ENCODE measurements at regions not wholly inside any gene's neighbourhood (a gene's known extent, or its start where the extent isn't known, plus 50 kb on each side); places are given as distances from the start of the nearest gene placed in this dataset.

DNA sequence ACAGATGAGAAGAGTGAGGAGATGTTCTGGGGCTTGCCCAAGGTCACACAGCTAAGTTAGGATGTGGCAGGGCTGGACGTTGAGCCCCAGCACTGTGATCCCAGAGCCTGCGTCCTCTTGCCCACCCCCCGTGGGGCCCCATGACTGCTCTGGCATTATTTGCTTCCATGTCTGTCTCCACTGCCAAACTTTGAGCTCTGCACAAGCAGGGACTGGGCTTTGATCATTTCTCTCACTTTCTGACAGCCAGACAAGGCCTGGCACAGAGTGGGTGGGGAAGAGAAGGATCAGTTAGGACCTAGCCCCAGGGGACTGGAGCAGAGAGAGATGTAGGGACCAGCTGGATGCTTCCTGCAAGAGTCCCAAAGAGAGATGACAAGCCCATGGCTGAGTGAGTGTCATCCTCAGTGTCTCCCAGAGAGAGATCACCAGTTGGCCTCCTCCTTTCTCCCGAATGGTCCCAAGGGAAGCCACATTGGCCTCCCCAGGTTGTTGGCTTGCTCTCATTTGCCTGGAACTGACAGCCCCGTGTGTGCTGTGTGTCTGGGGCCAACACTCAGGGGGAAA lies 126.7 kb upstream of the PWP1 start:
- no peak for DNase-seq

GRCh38 chr12:107560165-107560898 lies 125.3 kb upstream of the PWP1 start:
- DNase-seq = no peak

DNA sequence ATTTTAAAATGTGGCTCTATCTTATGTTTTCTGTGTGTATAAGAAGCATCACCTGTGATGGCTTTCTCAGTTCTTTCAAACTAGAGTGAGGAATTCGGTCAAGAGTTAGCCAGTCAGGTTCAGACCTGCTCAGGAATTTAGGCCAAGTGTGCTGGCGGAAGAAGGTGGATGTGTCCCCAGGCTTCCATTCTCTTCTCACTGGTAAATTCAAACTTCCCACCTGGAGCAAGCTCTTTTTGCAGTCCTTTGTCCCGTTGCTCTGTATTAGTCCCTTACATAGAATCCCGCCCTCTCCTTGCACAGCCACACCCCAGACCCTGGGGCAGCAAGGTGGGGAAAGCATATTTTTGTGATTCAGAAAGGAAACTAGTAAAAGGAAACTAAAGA lies 124.7 kb upstream of the PWP1 start:
- no peak for DNase-seq

DNA sequence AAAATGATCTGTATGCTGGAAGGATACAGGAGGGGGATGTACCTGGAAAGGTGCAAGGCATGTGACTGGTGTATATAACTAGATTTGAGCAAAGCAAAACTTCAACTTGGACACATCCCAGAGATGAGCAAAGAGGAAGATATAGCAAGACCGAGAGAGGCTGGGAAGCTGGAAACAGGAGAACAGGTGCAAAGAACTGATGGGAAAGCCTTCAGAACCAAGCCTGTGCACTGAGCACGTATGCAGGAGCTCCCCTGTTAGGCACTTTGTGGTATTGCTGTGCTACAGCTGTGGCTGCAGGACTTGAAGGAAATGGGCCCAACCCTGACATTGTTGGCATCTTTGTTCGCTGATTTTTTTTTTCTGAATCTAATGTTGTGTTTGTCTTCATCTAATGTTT lies 120.7 kb upstream of the PWP1 start:
- no peak for DNase-seq

DNA sequence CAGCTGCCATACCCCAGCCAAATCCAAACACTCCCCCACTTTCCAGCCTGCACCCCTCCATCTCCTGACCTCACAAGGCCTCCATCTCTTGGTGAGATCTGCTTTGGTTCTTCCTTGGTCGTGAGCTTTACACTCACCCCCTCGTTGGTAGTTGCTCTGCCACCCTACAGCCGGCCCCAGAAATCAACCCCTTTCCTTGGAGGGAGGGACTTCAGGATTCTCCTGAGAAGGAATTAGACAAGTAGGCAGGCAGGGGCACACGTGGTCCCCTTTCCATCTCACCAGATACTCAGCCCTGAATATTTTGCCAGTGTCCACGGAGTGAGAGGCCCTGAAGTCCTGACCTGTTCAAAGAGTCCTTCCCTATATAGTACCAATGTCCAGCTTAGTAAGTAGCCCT lies 120.0 kb upstream of the PWP1 start:
- DNase-seq = no peak

DNA sequence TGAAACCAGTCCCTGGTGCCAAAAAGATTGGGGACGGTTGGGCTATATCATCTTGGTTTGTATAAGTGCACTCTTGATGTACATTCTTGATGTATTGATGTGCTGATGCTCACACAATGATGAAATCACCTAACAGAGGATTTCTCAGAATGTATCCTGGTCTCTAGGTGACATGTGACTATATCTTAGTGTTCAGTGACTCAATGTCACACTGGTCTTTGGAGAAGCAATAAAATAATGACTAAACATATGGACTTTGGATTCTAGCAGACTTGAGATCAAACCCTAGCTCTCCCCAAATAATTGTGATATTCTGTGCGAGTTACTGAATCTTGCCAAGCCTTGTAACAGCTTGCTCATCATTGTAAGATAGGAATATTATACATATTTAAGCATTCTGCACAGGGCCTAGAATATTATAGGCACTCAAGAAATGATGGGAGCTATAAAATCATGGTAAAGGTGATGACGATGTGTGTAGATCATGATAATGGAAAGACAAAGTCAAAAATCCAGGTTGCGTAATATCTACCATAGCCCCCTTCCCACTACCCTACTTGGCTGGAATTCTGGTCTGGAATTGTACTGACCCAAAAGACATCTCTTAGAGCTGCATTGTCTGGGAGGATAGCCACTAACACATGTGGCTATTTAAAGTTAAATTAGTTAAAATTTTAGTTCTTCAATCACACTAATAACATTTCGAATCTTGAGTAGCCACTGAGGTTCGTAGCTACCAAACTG lies 117.6 kb upstream of the PWP1 start:
- no peak for DNase-seq

DNA sequence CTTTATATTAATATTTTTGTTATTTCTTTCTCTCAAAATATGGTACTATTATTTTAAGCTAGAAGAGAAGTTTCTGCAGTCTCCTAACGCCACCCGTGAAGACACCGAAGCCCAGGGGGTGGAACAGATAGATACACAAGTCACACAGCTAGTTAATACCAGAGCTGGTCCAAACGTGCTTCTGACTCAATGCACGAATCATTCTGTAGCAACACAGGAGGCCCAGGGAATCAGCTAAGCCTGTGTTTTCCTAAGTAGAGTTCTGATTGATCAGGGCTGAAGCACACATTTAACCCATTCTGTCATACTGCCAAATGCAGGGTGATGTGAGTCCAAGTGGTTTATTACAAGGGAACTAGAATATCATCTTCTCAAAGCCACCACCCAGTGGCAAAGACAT lies 116.9 kb upstream of the PWP1 start:
- DNase-seq = no peak

DNA sequence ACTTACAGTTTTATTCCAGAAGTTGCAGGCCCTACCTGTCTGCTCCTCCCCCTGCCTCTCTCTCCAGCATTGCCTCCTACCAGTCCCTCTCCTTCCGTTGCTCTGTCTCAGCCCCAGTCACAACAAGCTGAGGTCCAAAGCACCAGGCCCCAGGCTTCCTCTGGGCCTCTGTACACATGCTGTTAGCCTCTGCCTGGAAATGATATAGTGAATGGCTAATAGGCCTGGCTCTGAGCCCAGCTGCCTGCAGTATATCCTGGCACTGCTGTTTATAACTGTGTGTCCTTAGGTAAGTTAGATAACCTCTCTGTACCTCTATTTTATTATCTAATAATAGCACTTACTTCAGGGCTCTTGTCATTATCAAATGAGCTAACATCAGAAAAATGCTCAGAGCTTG lies 114.9 kb upstream of the PWP1 start:
- no peak for DNase-seq

- DNase-seq = no peak
Observed at GRCh38 chr12:107571492-107571891, 114.1 kb upstream of the PWP1 start.

DNA sequence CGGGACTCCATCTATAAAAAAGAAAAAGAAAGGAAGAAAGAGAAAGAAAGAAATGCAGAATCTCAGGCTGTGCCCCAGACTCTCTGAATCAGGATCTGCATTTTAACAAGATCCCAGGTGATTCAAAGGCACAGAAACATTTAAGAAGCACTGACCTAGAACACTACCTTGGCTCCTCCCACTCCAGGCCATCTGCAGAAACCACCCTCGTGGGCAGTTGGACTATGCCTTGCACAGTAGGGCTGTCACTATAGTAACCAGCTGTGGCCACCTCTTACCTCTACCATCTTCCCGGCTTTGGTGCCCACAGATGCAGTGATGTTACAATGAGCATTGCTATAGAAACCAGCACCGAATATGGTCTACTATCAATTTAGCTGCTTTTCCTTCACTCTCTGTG lies 110.9 kb upstream of the PWP1 start:
- no peak for DNase-seq

DNA sequence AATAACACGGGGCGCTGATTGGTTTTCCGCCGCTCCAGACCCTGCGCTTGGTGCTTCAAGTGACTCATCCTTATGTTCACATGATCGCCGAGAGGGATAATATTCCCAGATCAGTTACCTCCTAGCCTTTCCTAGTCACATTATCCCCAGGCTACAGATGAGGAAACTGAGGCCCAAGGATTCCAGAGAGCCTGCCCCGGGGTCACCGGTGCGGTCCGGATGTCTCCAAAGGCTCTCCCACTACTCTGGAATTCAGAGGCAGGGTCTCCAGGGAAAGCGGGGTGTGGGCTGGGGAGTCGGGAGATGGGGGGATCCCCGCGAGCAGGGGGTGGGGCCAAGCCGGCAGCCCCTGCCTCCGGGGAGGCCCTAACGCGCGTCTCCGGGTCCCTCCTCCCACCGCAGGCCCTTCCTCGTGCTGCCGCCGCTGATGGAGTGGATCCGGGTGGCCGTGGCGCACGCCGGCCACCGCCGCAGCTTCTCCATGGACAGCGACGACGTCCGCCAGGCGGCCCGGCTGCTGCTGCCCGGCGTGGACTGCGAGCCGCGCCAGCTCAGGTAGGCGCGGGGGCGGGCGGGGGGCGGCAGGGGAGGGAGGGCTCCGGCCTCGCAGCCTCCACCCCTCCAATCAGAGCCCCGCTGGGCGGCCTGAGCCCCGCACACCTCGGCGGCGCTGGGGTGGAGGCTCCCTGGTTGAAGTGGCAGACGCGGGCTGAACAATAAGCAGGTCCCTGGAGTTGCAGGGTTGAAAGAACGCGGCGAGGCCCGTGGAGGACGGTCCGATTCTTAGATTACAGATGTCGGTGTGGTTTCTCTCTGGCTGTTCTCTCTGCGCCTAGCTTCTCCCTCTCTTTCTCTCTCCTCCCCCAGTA lies 104.6 kb upstream of the PWP1 start:
- no peak for DNase-seq

- no peak for DNase-seq
Observed at GRCh38 chr12:107581619-107582015, 104.0 kb upstream of the PWP1 start.

DNA sequence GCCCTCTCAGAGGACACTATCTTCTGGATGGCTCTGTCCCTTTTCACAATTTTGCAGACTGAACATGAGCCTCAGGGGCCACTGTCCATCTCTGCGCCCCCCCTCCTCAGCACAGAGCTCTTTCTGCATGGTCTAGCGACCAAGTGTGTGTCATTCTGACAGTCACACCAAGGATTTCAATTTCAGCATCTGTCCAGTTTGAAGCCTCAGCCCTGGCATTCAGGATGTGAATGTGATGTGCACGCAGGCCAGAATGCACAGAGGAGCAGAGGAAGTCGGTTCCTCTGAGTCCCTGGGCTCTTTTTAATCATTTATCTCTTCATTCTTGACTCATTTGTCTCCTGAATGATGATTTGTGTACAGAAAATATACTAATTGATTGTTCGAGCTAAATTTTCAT lies 102.0 kb upstream of the PWP1 start:
- no peak for DNase-seq

DNA sequence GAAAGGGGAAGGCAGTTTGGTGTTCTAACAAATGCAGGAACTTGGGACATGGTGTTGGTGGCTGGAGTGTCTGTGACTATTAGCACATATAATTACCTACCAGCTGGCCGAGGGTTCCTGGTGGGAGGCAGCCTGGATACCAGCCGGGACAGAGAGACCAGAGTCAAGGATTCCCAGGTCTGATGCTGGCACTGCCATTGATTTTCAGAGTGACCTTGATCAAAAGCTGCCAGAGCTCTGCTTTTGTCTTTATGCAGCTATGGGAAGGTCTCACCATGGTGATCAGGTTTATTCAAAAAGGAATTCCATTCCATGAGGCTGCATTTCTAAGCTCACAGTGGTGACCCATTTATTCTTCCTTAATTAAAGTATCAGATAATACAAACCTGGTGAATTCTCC lies 101.0 kb upstream of the PWP1 start:
- DNase-seq = no peak

DNA sequence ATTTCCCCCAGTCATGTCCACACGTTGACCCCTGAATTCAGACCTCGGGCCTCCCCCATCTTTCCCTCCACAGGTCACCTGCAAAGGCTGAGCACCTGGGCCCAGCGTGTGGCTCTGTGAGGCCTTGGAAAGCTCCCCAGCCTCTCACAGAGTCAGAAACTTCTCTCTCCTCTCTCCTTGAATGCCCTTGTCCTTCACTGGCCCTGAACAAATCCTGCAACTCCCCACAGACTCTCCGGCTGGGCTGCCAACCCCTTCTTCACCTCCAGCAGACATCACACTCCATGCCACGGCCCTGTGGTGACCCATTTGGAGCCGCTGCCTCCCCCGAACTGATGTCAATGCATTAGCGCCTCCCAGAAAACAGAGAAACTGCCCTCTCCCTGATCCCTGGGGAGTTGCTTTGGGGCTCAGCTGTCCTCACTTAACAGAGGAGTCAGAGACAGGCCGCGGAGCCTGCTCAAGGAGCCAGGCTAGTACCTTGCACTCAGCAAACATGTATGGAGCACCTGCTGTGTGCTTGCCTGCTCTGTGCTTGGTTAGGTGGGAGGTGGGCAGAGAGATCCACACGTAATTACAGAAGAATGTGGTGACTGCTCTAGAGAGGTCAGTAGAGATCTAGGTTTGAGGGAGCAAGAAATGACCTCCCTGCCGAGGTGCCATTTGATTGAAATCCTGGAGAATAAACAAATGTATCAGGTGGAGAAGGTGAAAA lies 99.2 kb upstream of the PWP1 start:
- no peak for DNase-seq

GRCh38 chr12:107590413-107590812 lies 95.2 kb upstream of the PWP1 start:
- no peak for DNase-seq

DNA sequence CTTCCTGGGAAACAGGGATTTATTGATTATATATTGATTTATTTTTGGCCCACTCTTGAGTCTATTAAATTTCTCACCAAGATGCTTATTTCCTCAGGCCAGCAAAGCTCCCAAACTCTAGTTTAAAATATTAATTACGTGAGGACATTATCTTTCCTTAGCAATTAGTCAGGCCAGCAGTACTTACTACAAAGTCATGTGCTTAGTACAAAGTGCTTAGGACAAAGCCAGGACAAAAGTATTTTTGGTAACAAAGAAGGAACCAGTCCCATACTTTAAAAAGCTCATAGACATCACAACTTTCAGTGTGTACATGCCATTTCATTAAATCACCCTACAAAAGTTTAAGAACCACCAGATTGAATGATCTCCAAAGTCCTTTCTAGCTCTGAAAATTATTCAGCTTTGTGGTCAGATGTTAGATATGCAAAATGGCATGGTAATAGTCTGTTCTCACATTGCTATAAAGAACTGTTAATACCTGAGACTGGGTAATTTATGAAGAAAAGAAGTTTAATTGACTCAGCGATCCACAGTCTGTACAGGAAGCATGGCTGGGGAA lies 94.7 kb upstream of the PWP1 start:
- no peak for DNase-seq

DNA sequence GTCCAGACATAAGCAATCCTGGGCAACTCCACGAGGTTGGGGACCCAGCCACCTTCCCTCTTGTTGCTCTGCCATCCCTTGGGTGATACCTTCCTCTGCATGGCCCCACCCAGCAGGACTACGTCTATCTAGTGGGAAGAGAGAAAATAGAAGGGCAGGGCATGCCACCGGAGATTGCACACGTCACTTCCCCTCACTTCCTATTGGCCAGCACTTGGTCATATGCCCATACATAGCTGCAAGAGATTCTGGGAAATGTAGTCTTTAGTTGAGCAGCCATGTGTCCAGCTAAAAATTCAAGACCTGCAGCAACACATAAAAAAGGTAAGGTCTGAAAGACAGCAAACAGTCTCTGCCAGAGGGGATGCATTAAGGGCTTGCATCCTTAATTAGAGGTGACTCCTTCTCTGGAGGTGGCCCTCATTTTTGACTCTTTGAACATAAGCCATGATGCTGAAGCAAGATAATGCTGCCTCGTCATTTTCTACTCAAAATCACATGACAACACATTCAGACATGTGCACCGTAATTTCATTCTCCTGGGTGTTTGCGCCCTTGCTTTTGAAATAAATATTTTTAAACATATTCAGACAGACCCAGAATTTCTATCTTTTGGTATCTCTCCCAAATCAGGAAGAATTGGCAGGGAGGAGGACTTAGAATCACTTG lies 91.8 kb upstream of the PWP1 start:
- no peak for DNase-seq

GRCh38 chr12:107594995-107595394 lies 90.6 kb upstream of the PWP1 start:
- no peak for DNase-seq

DNA sequence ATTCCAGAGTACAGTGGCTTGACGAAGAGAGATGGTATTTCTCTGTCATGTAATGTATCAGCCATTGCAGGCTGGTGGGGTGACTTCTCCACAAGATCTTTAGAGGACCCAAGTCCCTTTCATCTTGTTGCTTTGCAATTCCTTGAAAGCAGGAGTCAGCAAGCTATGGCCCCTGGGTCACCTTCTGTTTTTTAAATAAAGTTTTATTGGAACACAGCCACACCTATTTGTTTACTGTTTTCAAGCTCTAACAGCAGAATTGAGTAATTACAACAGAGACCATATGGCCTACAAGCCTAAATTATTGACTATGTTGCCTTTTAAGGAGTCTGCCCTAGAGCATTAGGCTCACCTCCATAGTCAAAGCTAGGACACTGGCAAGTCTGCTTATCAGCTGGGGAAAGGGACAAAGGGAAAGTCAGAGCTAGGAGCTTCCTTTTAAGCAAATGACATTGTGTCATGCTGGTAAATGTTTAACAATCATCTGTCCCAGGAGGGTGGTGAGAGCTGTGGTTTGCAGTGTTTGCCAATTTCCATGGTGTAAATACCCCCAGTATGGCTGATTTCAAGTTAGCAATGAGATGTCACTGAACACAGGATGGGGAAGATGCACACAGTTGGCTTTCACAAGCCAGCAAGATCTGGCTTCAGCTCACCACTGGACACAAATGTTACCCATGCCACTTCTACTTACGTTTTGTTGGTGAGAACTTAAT lies 87.7 kb upstream of the PWP1 start:
- DNase-seq = no peak

DNA sequence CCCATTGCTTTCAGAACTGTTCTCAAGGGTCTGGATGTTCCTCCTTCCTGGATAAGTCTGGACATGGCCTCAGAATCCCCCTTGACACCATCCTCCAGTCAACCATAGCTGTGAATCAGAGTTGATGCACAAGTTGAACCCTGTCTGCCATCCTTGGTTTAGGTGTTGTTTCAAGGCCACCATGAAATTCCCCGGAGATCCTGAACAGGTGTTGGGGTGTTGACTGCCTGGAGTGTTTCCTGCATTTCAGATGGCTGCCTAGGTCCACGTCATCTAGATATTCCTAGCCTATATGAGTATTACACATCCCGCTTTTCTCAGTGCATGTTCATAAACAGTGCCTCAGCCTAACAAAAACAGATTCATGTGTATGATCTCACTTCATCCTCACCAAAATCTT lies 86.7 kb upstream of the PWP1 start:
- no peak for DNase-seq
